Neural cell (in vitro differentiated cells): ENCODE measurements at regions not wholly inside any gene's neighbourhood (a gene's known extent, or its start where the extent isn't known, plus 50 kb on each side); places are given as distances from the start of the nearest gene placed in this dataset.

Experiments
- H2AFZ ChIP-seq: fragments of 200-600, 300-800 bp; sonication (generic), shearing (Covaris generic); 2 replicates; pipeline ENCODE4 v1.6.0; 2014; ENCODE audit warnings: low read depth, mild to moderate bottlenecking, antibody characterized with exemption, low read length, moderate library complexity
- H3F3A ChIP-seq: fragments of 200-600 bp; shearing (Covaris generic); 2 replicates; pipeline ENCODE4 v1.6.1; 2016; ENCODE audit warnings: mild to moderate bottlenecking, moderate library complexity, mixed read lengths, antibody characterized with exemption, low read length; ENCODE audit not compliant: insufficient read depth, poor library complexity, severe bottlenecking
- H3K27ac ChIP-seq: fragments of 200-600, 300-800 bp; sonication (generic), shearing (Covaris generic); 2 replicates; pipeline ENCODE4 v1.5.1; 2014; ENCODE audit warnings: mild to moderate bottlenecking, low read length, moderate library complexity
- H3K27me3 ChIP-seq: fragments of 300-800, 200-600 bp; sonication (generic), shearing (Covaris generic); 2 replicates; pipeline ENCODE4 v1.6.0; 2014; ENCODE audit warnings: mild to moderate bottlenecking, low read depth, low read length, moderate library complexity; ENCODE audit not compliant: insufficient read depth
- H3K36me3 ChIP-seq: fragments of 300-800, 200-600 bp; sonication (generic), shearing (Covaris generic); 2 replicates; pipeline ENCODE4 v1.5.1; 2014; ENCODE audit warnings: mild to moderate bottlenecking, antibody characterized with exemption, low read length, moderate library complexity; ENCODE audit not compliant: insufficient read depth
- H3K4me2 ChIP-seq: fragments of 300-800, 200-600 bp; sonication (generic), shearing (Covaris generic); 2 replicates; pipeline ENCODE4 v1.6.0; 2014; ENCODE audit warnings: mild to moderate bottlenecking, low read length
- H3K4me3 ChIP-seq: fragments of 300-800, 200-600 bp; sonication (generic), shearing (Covaris generic); 2 replicates; pipeline ENCODE4 v1.5.1; 2014; ENCODE audit warnings: mild to moderate bottlenecking, low read length, moderate library complexity
- H3K79me2 ChIP-seq: fragments of 200-600 bp; shearing (Covaris generic); replicated peaks from 2 replicates; pipeline ENCODE4 v1.6.0; 2014; ENCODE audit warnings: mild to moderate bottlenecking, low read length, moderate library complexity; ENCODE audit not compliant: insufficient read depth
- H3K9ac ChIP-seq: fragments of 300-800, 200-600 bp; sonication (generic), shearing (Covaris generic); 2 replicates; pipeline ENCODE4 v1.6.1; 2016; ENCODE audit warnings: mild to moderate bottlenecking, low read length, mixed read lengths
- H3K9me2 ChIP-seq: fragments of 200-600 bp; shearing (Covaris generic); 2 replicates; pipeline ENCODE4 v1.6.1; 2016; ENCODE audit warnings: mild to moderate bottlenecking, low read length, mixed read lengths; ENCODE audit not compliant: insufficient read depth
- H3K9me3 ChIP-seq: fragments of 200-600, 300-800 bp; sonication (generic), shearing (Covaris generic); 2 replicates; pipeline ENCODE4 v1.6.1; 2016; ENCODE audit warnings: mild to moderate bottlenecking, mixed run types, low read length, moderate library complexity, mixed read lengths
- H4K20me1 ChIP-seq: fragments of 200-600 bp; shearing (Covaris generic); 2 replicates; pipeline ENCODE4 v1.6.1; 2016; ENCODE audit warnings: mild to moderate bottlenecking, mixed run types; ENCODE audit not compliant: insufficient read depth
- CTCF ChIP-seq: fragments of 450-650 bp; IDR thresholded peaks from 2 replicates; pipeline ENCODE4 v1.5.1; 2014; ENCODE audit warnings: antibody characterized with exemption, mild to moderate bottlenecking, moderate library complexity; ENCODE audit not compliant: poor library complexity, severe bottlenecking
- EP300 ChIP-seq: fragments of 450-650 bp; conservative IDR thresholded peaks from 2 replicates; pipeline ENCODE4 v1.6.1; 2014; ENCODE audit warnings: antibody characterized with exemption, mild to moderate bottlenecking, moderate library complexity; ENCODE audit not compliant: poor library complexity, severe bottlenecking
- EZH2 ChIP-seq: fragments of 200-600, 300-800 bp; shearing (Covaris generic), sonication (generic); IDR thresholded peaks from 2 replicates; pipeline ENCODE4 v1.6.1; 2014; ENCODE audit warnings: antibody characterized with exemption, low read length, borderline replicate concordance, mild to moderate bottlenecking; ENCODE audit not compliant: insufficient read depth, poor library complexity, severe bottlenecking
- MXI1 ChIP-seq: fragments of 450-650 bp; conservative IDR thresholded peaks from 2 replicates; pipeline ENCODE4 v1.6.1; 2014; ENCODE audit warnings: antibody characterized with exemption, mild to moderate bottlenecking; ENCODE audit not compliant: poor library complexity, severe bottlenecking
- POLR2AphosphoS5 ChIP-seq: IDR thresholded peaks from 2 replicates; pipeline ENCODE4 v1.6.1; 2012
- RAD21 ChIP-seq: fragments of 450-650 bp; conservative IDR thresholded peaks from 2 replicates; pipeline ENCODE4 v1.6.1; 2014; ENCODE audit warnings: antibody characterized with exemption, mild to moderate bottlenecking, moderate library complexity
- SMC3 ChIP-seq: fragments of 450-650 bp; conservative IDR thresholded peaks from 2 replicates; pipeline ENCODE4 v1.6.1; 2014; ENCODE audit warnings: antibody characterized with exemption, mild to moderate bottlenecking, moderate library complexity; ENCODE audit not compliant: poor library complexity
- TAF1 ChIP-seq: IDR thresholded peaks from 2 replicates; pipeline ENCODE4 v1.6.1; 2012; ENCODE audit warnings: low read depth
- TF ChIP-seq, protein P1 (sequence below): IDR thresholded peaks from 2 replicates; pipeline ENCODE4 v1.6.1; 2012; ENCODE audit warnings: borderline replicate concordance

DNA sequence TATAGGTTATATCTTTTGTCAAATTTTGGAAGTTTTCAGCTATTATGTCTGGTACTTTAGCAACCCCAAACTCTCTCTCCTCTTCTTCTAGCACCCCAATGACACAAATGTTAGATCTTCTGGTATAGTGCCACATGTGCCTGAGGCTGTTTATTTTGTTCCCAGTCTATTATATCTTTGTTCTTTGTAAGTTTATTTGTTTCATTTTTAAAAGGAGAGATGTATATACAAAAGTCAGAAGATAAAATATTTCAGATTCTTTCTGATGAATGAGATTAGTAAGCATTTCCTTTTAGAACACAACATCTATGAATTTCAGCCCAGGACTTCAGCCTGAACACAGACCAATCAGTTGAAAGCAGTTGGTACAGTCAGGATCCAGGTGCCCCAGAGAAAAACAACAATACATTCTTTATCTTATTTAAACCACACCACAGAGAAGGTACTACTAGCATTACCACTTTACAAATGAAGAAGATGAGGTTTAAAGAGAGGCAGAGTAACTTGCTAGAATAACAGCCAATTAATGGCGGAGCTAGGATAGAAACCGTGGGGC, 114.1 kb upstream of the BTG1 start:
- Histone ChIP-seq H3K27me3 (no peaks in the 10 kb centered on the region), H3K4me3 (no peak overlapping the region), H3K4me2 (no peak overlapping the region), H3F3A (no peaks in the 10 kb centered on the region), H3K36me3 (no peaks in the 10 kb centered on the region), H3K27ac (no peak overlapping the region), H4K20me1 (no peaks in the 10 kb centered on the region), H3K79me2 (no peaks in the 10 kb centered on the region), H3K9me2 (no peaks in the 10 kb centered on the region), H3K9me3 (no peaks in the 10 kb centered on the region), H2AFZ (no peak overlapping the region), H3K9ac (no peak overlapping the region)
- TF ChIP-seq EZH2 = no peak
- no peak for TF ChIP-seq POLR2AphosphoS5
- no peak for TF ChIP-seq RAD21
- TF ChIP-seq, protein P1, sequence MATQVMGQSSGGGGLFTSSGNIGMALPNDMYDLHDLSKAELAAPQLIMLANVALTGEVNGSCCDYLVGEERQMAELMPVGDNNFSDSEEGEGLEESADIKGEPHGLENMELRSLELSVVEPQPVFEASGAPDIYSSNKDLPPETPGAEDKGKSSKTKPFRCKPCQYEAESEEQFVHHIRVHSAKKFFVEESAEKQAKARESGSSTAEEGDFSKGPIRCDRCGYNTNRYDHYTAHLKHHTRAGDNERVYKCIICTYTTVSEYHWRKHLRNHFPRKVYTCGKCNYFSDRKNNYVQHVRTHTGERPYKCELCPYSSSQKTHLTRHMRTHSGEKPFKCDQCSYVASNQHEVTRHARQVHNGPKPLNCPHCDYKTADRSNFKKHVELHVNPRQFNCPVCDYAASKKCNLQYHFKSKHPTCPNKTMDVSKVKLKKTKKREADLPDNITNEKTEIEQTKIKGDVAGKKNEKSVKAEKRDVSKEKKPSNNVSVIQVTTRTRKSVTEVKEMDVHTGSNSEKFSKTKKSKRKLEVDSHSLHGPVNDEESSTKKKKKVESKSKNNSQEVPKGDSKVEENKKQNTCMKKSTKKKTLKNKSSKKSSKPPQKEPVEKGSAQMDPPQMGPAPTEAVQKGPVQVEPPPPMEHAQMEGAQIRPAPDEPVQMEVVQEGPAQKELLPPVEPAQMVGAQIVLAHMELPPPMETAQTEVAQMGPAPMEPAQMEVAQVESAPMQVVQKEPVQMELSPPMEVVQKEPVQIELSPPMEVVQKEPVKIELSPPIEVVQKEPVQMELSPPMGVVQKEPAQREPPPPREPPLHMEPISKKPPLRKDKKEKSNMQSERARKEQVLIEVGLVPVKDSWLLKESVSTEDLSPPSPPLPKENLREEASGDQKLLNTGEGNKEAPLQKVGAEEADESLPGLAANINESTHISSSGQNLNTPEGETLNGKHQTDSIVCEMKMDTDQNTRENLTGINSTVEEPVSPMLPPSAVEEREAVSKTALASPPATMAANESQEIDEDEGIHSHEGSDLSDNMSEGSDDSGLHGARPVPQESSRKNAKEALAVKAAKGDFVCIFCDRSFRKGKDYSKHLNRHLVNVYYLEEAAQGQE = no peak
- TF ChIP-seq TAF1 = no peak
- TF ChIP-seq CTCF = no peak
- no peak for TF ChIP-seq SMC3
- no peak for TF ChIP-seq EP300
- TF ChIP-seq MXI1 = no peak

DNA sequence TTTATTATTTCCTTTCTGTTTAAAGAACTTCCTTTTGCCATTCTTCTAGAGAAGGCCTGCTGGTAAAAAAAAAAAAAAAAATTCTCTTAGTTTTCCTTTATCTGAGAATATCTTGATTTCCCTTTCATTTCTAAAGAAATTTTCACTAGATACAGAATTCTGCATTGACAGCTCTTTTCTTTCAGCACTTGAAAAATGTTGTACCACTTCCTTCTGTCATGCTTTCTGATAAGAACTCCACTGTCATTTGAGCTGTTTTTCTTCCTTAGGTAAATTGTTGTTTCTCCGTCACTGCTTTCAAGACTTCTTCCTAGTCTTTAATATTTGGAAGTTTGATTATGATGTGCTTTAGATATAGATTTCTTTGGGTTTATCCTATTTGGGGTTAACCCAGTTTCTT, 113.6 kb upstream of the BTG1 start:
- Histone ChIP-seq H3K79me2 (no peaks in the 10 kb centered on the region), H3K27ac (no peak overlapping the region), H3K9me3 (no peaks in the 10 kb centered on the region), H4K20me1 (no peaks in the 10 kb centered on the region), H3K9me2 (no peaks in the 10 kb centered on the region), H3K4me2 (no peak overlapping the region), H2AFZ (no peak overlapping the region), H3K4me3 (no peak overlapping the region), H3K9ac (no peak overlapping the region), H3K36me3 (no peaks in the 10 kb centered on the region), H3F3A (no peaks in the 10 kb centered on the region), H3K27me3 (no peaks in the 10 kb centered on the region)
- TF ChIP-seq, protein P1 = no peak
- no peak for TF ChIP-seq TAF1
- TF ChIP-seq EP300 = no peak
- no peak for TF ChIP-seq RAD21
- no peak for TF ChIP-seq POLR2AphosphoS5
- no peak for TF ChIP-seq EZH2
- no peak for TF ChIP-seq MXI1
- no peak for TF ChIP-seq SMC3
- no peak for TF ChIP-seq CTCF
